HEK293T (cell line): ENCODE measurements at regions not wholly inside any gene's neighbourhood (a gene's known extent, or its start where the extent isn't known, plus 50 kb on each side); places are given as distances from the start of the nearest gene placed in this dataset.

Experiments used
- ARNT ChIP-seq: fragments of 450-650 bp; IDR thresholded peaks from 2 replicates; pipeline ENCODE4 v1.6.1; 2017; ENCODE audit warnings: mild to moderate bottlenecking
- BHLHE40 ChIP-seq: fragments of 450-650 bp; IDR thresholded peaks from 2 replicates; pipeline ENCODE4 v1.6.1; 2016; ENCODE audit warnings: mild to moderate bottlenecking, moderate library complexity, borderline replicate concordance
- CTBP1 ChIP-seq: fragments of 450-650 bp; IDR thresholded peaks from 2 replicates; pipeline ENCODE4 v1.6.1; 2016; ENCODE audit warnings: borderline replicate concordance
- ELF4 ChIP-seq: fragments of 450-650 bp; IDR thresholded peaks from 2 replicates; pipeline ENCODE4 v1.6.1; 2017; ENCODE audit warnings: antibody characterized with exemption
- FOXA1 ChIP-seq: fragments of 450-650 bp; IDR thresholded peaks from 2 replicates; pipeline ENCODE4 v1.6.1; 2016; ENCODE audit warnings: mild to moderate bottlenecking
- FOXK2 ChIP-seq: fragments of 450-650 bp; IDR thresholded peaks from 2 replicates; pipeline ENCODE4 v1.6.1; 2016; ENCODE audit warnings: mild to moderate bottlenecking
- FOXM1 ChIP-seq: fragments of 450-650 bp; IDR thresholded peaks from 2 replicates; pipeline ENCODE4 v1.6.1; 2017; ENCODE audit warnings: mild to moderate bottlenecking, borderline replicate concordance
- HDGF ChIP-seq: fragments of 450-650 bp; IDR thresholded peaks from 2 replicates; pipeline ENCODE4 v1.6.1; 2017; ENCODE audit warnings: antibody characterized with exemption, borderline replicate concordance
- LEF1 ChIP-seq: fragments of 450-650 bp; IDR thresholded peaks from 2 replicates; pipeline ENCODE4 v1.6.1; 2017; ENCODE audit warnings: mild to moderate bottlenecking, borderline replicate concordance
- NFRKB ChIP-seq: fragments of 450-650 bp; IDR thresholded peaks from 2 replicates; pipeline ENCODE4 v1.6.1; 2016; ENCODE audit warnings: mild to moderate bottlenecking, moderate library complexity
- SP1 ChIP-seq: fragments of 450-650 bp; IDR thresholded peaks from 2 replicates; pipeline ENCODE4 v1.6.1; 2017
- SUZ12 ChIP-seq: fragments of 450-650 bp; IDR thresholded peaks from 2 replicates; pipeline ENCODE4 v1.6.1; 2016; ENCODE audit warnings: mild to moderate bottlenecking

- TF ChIP-seq ELF4, result no peak
- no peak for TF ChIP-seq SUZ12
- TF ChIP-seq FOXK2, result no peak
- TF ChIP-seq BHLHE40, result no peak
- TF ChIP-seq FOXM1, result no peak
- TF ChIP-seq SP1, result no peak
- no peak for TF ChIP-seq FOXA1
- TF ChIP-seq CTBP1, result no peak
- TF ChIP-seq LEF1, result no peak
- TF ChIP-seq HDGF, result no peak
- TF ChIP-seq NFRKB, result no peak
- no peak for TF ChIP-seq ARNT
Observed at GRCh38 chr15:38620098-38620497, 55.5 kb upstream of the RASGRP1 start.
